Heart right ventricle (tissue), 16 donors: ENCODE measurements at regions not wholly inside any gene's neighbourhood (a gene's known extent, or its start where the extent isn't known, plus 50 kb on each side); places are given as distances from the start of the nearest gene placed in this dataset.

Source experiments
- ATAC-seq, 8 donors: fragments of 200-7000 bp; cut with Tn5 transposase; one replicate each; pipeline ENCODE4 v1.9.1; 2020; ENCODE audit warnings: mild to moderate bottlenecking in 8 of 8, moderate library complexity in 8 of 8, moderate number of reproducible peaks in 1 of 8
- DNase-seq, 2 donors: peaks; one replicate each; pipeline ENCODE4 v3.0.0-alpha.2; 2020
- H3K27ac ChIP-seq, 10 donors: fragments of 200-600 bp; sonication (generic) in 2 of 10; one replicate each; pipeline versions ENCODE4 v1.5.0 to v1.8.0; 2020 to 2022; ENCODE audit warnings: mild to moderate bottlenecking in 3 of 10
- H3K27me3 ChIP-seq, 7 donors: fragments of 200-600 bp; one replicate each; pipeline ENCODE4 v1.8.0; 2021 to 2022; ENCODE audit warnings: mild to moderate bottlenecking in 2 of 7
- H3K36me3 ChIP-seq, 9 donors: fragments of 200-600 bp; sonication (generic) in 1 of 9; one replicate each; pipeline versions ENCODE4 v1.5.0 to v1.8.0; 2020 to 2022; ENCODE audit warnings: mild to moderate bottlenecking in 2 of 9
- H3K4me1 ChIP-seq, 9 donors: fragments of 200-600 bp; sonication (generic) in 1 of 9; one replicate each; pipeline versions ENCODE4 v1.5.0 to v1.8.0; 2020 to 2022; ENCODE audit warnings: mild to moderate bottlenecking in 4 of 9
- H3K4me3 ChIP-seq, 10 donors: fragments of 200-600 bp; sonication (generic) in 2 of 10; one replicate each; pipeline versions ENCODE4 v1.5.0 to v1.8.0; 2020 to 2022; ENCODE audit warnings: mild to moderate bottlenecking in 7 of 10, moderate library complexity in 2 of 10
- H3K9me3 ChIP-seq, 11 donors: fragments of 200-600 bp in 10 of 11; sonication (generic) in 2 of 11; one replicate each; pipeline versions ENCODE4 v1.5.0 to v1.8.0; 2013 to 2022; ENCODE audit warnings: mild to moderate bottlenecking in 2 of 11, control low read depth in 1 of 11, moderate library complexity in 1 of 11
- WGBS, 2 donors: extraction: QIAGEN DNeasy Blood & Tissue Kit; methylation state at CpG; one replicate each; pipeline ENCODE4 v1.1.7; 2013; ENCODE audit warnings: inconsistent platforms in 1 of 2; 5-methylcytosine and 5-hydroxymethylcytosine counted together
- intact Hi-C, 10 donors: fragments of 100-400 bp; cut with DNase I; formaldehyde crosslinking; loops; one replicate each; pipeline versions ENCODE4 v1.11.1 to v1.14.2; 2022
- TF ChIP-seq, protein P1 (sequence below), 9 donors: fragments of 200-600 bp; sonication (generic) in 2 of 9; IDR thresholded peaks; one replicate each; pipeline versions ENCODE4 v1.5.0 to v1.8.0; 2021 to 2022; ENCODE audit warnings: antibody characterized with exemption in 9 of 9, mild to moderate bottlenecking in 5 of 9, moderate library complexity in 1 of 9
- donor health status: Arrhythmogenic right ventricular cardiomyopathy.
- donor health status: ischemic (EF 13 %, LVEDD 7.1; RV severe dilation, severe dysfunction).
- donor health status: healthy with polysubstance abuse.
- donor health status: DM: no; HTN: yes; CAD: no.
- donor health status: DM: no; HTN: no; CAD: no.
- donor health status: ischemic (EF 25% LVEDD 6.9; RV normal size, moderate dysfunction).
- donor health status: ischemic (EF 25% LVEDD 5.7; RV mildly dilated, moderate dysfunction).
- donor health status: healthy.
- donor health status: DM: yes; HTN: yes; CAD: no.
- donor health status: Ischemic cardiomyopathy.
- donor health status: ischemic (EF 35%, LVEDD 5.7; RV mildly dilated, moderate dysfunction).
- donor health status: nonischemic (EF 11% LVEDD 7.7; RV severe dilation, severe dysfunction).
- donor health status: DM: yes; HTN: yes; CAD: no.
- donor health status: PGD.
- donor health status: ischemic (EF 29% LVEDD 5.4; RV normal size, mild dysfunction).
- donor health status: nonischemic (EF 23%, LVEDD 6.1; RV moderate dilation, normal function).

GRCh38 chr10:89073719-89074118, 83.1 kb downstream of the FAS start:
- no peaks in the 10 kb centered on the region for H3K27me3 ChIP-seq
- H3K4me3 ChIP-seq: no peak overlapping the region
- ATAC-seq (peak in 6 of 8 donors; percentile 46 to 68 (median 63)), DNase-seq (no peak)
- intact Hi-C loops: loop anchor here in 1 of 10 donors (5.0 kb wide), 1 partner anchor 36 kb away; no protein-coding TSS in a partner anchor
- TF ChIP-seq, protein P1, sequence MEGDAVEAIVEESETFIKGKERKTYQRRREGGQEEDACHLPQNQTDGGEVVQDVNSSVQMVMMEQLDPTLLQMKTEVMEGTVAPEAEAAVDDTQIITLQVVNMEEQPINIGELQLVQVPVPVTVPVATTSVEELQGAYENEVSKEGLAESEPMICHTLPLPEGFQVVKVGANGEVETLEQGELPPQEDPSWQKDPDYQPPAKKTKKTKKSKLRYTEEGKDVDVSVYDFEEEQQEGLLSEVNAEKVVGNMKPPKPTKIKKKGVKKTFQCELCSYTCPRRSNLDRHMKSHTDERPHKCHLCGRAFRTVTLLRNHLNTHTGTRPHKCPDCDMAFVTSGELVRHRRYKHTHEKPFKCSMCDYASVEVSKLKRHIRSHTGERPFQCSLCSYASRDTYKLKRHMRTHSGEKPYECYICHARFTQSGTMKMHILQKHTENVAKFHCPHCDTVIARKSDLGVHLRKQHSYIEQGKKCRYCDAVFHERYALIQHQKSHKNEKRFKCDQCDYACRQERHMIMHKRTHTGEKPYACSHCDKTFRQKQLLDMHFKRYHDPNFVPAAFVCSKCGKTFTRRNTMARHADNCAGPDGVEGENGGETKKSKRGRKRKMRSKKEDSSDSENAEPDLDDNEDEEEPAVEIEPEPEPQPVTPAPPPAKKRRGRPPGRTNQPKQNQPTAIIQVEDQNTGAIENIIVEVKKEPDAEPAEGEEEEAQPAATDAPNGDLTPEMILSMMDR (IDR thresholded peaks at IDR 0.05): no peak
- H3K27ac ChIP-seq: peak overlapping the region in 9 of 10 donors; percentile 29 to 68 (median 57)
- 41 to 58% methylated on average over 2 of the region's 2 CpGs for WGBS, 2 donors
- H3K36me3 ChIP-seq: no peaks in the 10 kb centered on the region
- H3K9me3 ChIP-seq: no peaks in the 10 kb centered on the region
- peaks cover 3 to 22% (median 13%) of the 10 kb centered on the region in 9 donors for H3K4me1 ChIP-seq

GRCh38 chr10:89069589-89069988, 79.0 kb downstream of the FAS start:
- Histone ChIP-seq H3K36me3 (no peaks in the 10 kb centered on the region), H3K27me3 (no peaks in the 10 kb centered on the region), H3K4me3 (no peak overlapping the region), H3K27ac (peak overlapping the region in 1 of 10 donors; percentile 10), H3K9me3 (no peaks in the 10 kb centered on the region), H3K4me1 (peaks cover 3 to 16% (median 7%) of the 10 kb centered on the region in 9 donors)
- TF ChIP-seq, protein P1 (IDR thresholded peaks at IDR 0.05): no peak
- DNase-seq: no peak
- peak in 2 of 8 donors; percentile 54 to 67 for ATAC-seq
- WGBS, 2 donors: 83 to 88% methylated on average over 4 of the region's 4 CpGs
- intact Hi-C loops: no loop called here
